K562 (cell line): ENCODE measurements at regions not wholly inside any gene's neighbourhood (a gene's known extent, or its start where the extent isn't known, plus 50 kb on each side); places are given as distances from the start of the nearest gene placed in this dataset.

ENCODE experiments used
- POLR2A ChIP-seq: fragments of 450-650 bp; conservative IDR thresholded peaks from 2 replicates; pipeline ENCODE4 v1.6.1; 2016
- SNAPC5 ChIP-seq: fragments of 250-450 bp; sonication (Bioruptor Pico); IDR thresholded peaks from 2 replicates; pipeline ENCODE4 v1.8.0; 2021; ENCODE audit warnings: moderate library complexity, mild to moderate bottlenecking, inconsistent platforms

- TF ChIP-seq SNAPC5 (no peak), POLR2A (no peak)
Measured at GRCh38 chr4:17398805-17399204, 113.1 kb downstream of the QDPR start.
